Gastroesophageal sphincter (tissue), 4 donors: ENCODE measurements at regions not wholly inside any gene's neighbourhood (a gene's known extent, or its start where the extent isn't known, plus 50 kb on each side); places are given as distances from the start of the nearest gene placed in this dataset.

Source experiments
- ATAC-seq: fragments of 150-250 bp; one replicate; pipeline ENCODE4 v1.9.1; 2016; ENCODE audit warnings: mild to moderate bottlenecking, moderate library complexity
- H3K27ac ChIP-seq, 4 donors: fragments of 200-600 bp; sonication (generic) in 3 of 4; 1 replicate in 3 of 4; 2 replicates in 1 of 4; pipeline ENCODE4 v1.5.1; 2016 to 2019
- H3K27me3 ChIP-seq: fragments of 200-600 bp; sonication (generic); one replicate; pipeline ENCODE4 v1.5.1; 2019
- H3K36me3 ChIP-seq, 2 donors: fragments of 200-600 bp; sonication (generic); one replicate each; pipeline ENCODE4 v1.5.1; 2019; ENCODE audit warnings: control low read depth in 1 of 2
- H3K4me1 ChIP-seq, 3 donors: fragments of 200-600 bp; sonication (generic); 1 replicate in 2 of 3; 2 replicates in 1 of 3; pipeline ENCODE4 v1.5.1; 2016 to 2019; ENCODE audit warnings: control low read depth in 2 of 3
- H3K4me3 ChIP-seq, 2 donors: fragments of 200-600 bp; sonication (generic); one replicate each; pipeline ENCODE4 v1.5.1; 2019; ENCODE audit warnings: mild to moderate bottlenecking in 1 of 2, moderate library complexity in 1 of 2
- H3K9me3 ChIP-seq, 3 donors: fragments of 200-600 bp; sonication (generic); one replicate each; pipeline ENCODE4 v1.5.1; 2017 to 2019; ENCODE audit warnings: control low read depth in 2 of 3
- EP300 ChIP-seq: sonication (generic); formaldehyde crosslinking; IDR thresholded peaks from one replicate; pipeline ENCODE4 v1.6.1; 2017; ENCODE audit warnings: antibody characterized with exemption, mild to moderate bottlenecking
- POLR2A ChIP-seq, 2 donors: fragments of 450-650 bp; IDR thresholded peaks; one replicate each; pipeline ENCODE4 v1.6.1; 2017; ENCODE audit warnings: antibody characterized with exemption in 2 of 2, mild to moderate bottlenecking in 2 of 2, moderate library complexity in 1 of 2
- POLR2AphosphoS5 ChIP-seq: sonication (generic); formaldehyde crosslinking; IDR thresholded peaks from one replicate; pipeline ENCODE4 v1.6.1; 2017; ENCODE audit warnings: antibody characterized with exemption
- WGBS, 2 donors: methylation state at CpG; one replicate each; pipeline ENCODE4 v1.1.5; 2018; ENCODE audit warnings: low coverage in 1 of 2; 5-methylcytosine and 5-hydroxymethylcytosine counted together
- TF ChIP-seq, protein P1 (sequence below), 4 experiments: fragments of 200-600 bp in 2 of 4; fragments of 450-650 bp in 2 of 4; sonication (generic) in 1 of 4; IDR thresholded peaks; one replicate each; pipeline ENCODE4 v1.5.1; 2017 to 2019; ENCODE audit warnings: antibody characterized with exemption in 4 of 4, mild to moderate bottlenecking in 2 of 4, moderate library complexity in 2 of 4

DNA sequence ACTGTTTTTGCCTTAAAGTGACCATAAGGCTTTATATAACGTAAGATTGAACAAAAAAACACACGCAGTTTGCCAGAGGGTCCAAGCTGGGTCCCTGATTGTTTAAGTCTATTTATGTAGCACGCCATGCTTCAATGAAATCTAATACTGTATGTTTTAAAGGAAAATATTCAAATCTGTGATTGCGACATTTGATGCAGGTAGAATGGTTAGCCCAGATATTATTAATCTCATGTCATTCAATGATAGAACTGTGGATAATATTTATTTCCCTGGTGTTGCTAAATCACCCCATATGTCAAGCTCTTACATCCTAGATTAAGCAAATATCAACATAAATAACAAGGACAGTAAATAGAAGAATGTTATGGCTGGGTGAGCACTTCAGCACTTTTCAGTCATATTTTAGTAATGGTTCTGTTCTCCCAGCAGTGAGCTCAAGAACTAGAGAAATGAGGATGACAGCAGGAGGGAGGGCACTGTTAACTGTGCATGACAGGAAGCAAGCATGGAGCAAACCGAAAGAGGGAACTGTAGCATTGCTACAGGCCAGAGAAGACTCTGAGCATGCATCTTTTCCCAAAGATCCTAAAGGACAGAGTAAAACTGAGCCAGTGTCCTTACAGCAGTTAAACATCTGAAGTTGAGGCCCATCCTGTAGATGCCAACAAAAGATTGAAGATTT lies 465.7 kb upstream of the MGAT4C start:
- H3K4me3 ChIP-seq = no peak overlapping the region
- no peaks in the 10 kb centered on the region for H3K27me3 ChIP-seq
- TF ChIP-seq, protein P1, sequence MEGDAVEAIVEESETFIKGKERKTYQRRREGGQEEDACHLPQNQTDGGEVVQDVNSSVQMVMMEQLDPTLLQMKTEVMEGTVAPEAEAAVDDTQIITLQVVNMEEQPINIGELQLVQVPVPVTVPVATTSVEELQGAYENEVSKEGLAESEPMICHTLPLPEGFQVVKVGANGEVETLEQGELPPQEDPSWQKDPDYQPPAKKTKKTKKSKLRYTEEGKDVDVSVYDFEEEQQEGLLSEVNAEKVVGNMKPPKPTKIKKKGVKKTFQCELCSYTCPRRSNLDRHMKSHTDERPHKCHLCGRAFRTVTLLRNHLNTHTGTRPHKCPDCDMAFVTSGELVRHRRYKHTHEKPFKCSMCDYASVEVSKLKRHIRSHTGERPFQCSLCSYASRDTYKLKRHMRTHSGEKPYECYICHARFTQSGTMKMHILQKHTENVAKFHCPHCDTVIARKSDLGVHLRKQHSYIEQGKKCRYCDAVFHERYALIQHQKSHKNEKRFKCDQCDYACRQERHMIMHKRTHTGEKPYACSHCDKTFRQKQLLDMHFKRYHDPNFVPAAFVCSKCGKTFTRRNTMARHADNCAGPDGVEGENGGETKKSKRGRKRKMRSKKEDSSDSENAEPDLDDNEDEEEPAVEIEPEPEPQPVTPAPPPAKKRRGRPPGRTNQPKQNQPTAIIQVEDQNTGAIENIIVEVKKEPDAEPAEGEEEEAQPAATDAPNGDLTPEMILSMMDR (IDR thresholded peaks at IDR 0.05) = no peak
- TF ChIP-seq POLR2AphosphoS5 (no peak), EP300 (no peak)
- H3K36me3 ChIP-seq = no peaks in the 10 kb centered on the region
- no peak overlapping the region for H3K27ac ChIP-seq
- no peak for ATAC-seq
- H3K9me3 ChIP-seq = no peaks in the 10 kb centered on the region
- 88 to 92% methylated on average over 4 to 5 of the region's 5 CpGs for WGBS, 2 donors
- H3K4me1 ChIP-seq = peaks cover 0 to 2% (median 0%) of the 10 kb centered on the region in 3 donors

DNA sequence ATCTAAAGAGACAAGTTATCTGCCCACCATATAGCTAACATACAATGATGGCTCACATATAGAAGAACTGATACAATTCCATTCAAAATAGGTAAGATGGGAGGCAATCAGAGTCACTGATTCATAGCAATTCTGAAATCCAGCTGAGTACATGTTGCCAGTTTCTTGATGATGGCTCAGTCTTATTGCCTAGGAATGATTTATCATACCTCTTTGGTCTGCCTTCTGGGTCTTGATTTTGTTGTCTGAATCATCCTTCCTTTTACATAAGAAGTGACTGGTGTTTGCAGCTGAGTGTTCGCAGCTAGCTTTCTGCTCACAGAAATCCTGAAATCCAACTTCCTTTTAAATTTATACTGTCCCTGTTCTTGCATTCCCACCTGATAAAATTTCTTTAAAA lies 463.2 kb upstream of the MGAT4C start:
- H3K9me3 ChIP-seq = no peaks in the 10 kb centered on the region
- no peak for TF ChIP-seq POLR2AphosphoS5
- no peaks in the 10 kb centered on the region for H3K36me3 ChIP-seq
- ATAC-seq = no peak
- no peak overlapping the region for H3K4me3 ChIP-seq
- 91 to 100% methylated on average over 1 of the region's 1 CpG for WGBS, 2 donors
- no peaks in the 10 kb centered on the region for H3K27me3 ChIP-seq
- no peaks in the 10 kb centered on the region for H3K4me1 ChIP-seq
- no peak overlapping the region for H3K27ac ChIP-seq

DNA sequence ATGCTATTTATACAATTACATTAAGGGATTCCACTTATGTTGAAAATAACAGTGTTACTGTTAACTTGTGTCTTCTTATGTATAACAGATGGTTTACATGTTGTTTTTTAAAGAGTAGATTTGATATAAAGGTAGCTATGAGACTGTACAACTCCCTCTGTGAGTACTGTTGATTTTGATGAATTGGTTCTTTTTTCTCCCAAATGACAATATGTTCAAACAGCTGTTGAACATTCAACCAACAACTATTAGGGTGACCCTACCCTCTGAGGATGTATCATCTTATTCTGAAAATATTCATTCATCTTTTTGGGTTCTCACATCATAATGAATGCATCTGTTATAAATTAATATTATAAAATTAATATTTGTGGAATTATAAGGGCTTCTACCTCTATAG lies 456.9 kb upstream of the MGAT4C start:
- no peak for ATAC-seq
- H3K4me1 ChIP-seq = no peaks in the 10 kb centered on the region
- no peaks in the 10 kb centered on the region for H3K9me3 ChIP-seq
- no peak for TF ChIP-seq POLR2AphosphoS5
- no peak for TF ChIP-seq EP300
- TF ChIP-seq, protein P1 (IDR thresholded peaks at IDR 0.05) = no peak
- TF ChIP-seq POLR2A (IDR thresholded peaks at IDR 0.05) = no peak
- no peaks in the 10 kb centered on the region for H3K36me3 ChIP-seq
- no peak overlapping the region for H3K27ac ChIP-seq
- H3K4me3 ChIP-seq = no peak overlapping the region
- no peaks in the 10 kb centered on the region for H3K27me3 ChIP-seq

DNA sequence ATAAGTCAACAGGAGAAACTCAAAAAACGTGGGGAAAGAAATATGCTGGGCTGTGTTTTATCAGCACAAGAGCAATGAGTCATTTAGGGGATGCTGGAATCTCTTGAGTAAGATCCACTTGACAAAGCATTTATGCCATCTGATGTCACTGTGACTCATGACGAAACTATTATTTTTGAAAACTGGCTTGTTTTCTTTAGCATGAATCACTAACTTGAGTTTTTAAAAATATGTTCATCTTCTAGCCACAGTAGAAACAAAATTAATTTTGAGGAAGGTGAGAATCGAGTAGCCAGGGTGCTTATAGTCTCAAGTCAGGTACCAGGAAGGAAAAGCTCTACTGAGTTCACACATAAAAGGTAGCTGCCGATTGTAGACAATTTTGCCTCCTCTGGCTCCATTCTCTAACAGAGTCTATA lies 456.2 kb upstream of the MGAT4C start:
- 51 to 56% methylated on average over 4 of the region's 4 CpGs for WGBS, 2 donors
- TF ChIP-seq EP300 (no peak), POLR2A (IDR thresholded peaks at IDR 0.05) (no peak)
- TF ChIP-seq, protein P1 (IDR thresholded peaks at IDR 0.05) = no peak
- H3K36me3 ChIP-seq = no peaks in the 10 kb centered on the region
- no peaks in the 10 kb centered on the region for H3K9me3 ChIP-seq
- H3K27me3 ChIP-seq = no peaks in the 10 kb centered on the region
- H3K4me3 ChIP-seq = no peak overlapping the region
- ATAC-seq = peak; percentile 62
- no peaks in the 10 kb centered on the region for H3K4me1 ChIP-seq
- H3K27ac ChIP-seq = no peak overlapping the region

DNA sequence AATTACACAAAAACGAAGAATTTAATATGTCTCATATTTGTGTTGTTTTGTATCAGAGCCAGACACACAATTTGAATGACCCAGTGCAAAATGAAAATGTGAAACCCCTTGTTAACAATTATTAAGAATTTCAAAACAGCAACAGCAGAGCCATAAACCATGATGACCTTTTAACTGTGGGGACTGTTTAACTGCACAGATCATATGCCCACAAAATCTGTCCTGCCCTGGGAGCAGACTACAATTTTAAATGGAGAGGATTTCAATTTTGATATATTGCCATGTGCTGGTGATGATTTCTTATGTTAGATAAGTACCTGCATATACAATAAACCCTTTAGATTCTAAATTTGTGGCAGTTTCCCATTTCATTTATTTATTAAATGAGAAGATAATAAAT lies 455.5 kb upstream of the MGAT4C start:
- H3K27ac ChIP-seq = no peak overlapping the region
- no peaks in the 10 kb centered on the region for H3K4me1 ChIP-seq
- no peak for ATAC-seq
- no peak for TF ChIP-seq POLR2A (IDR thresholded peaks at IDR 0.05)
- TF ChIP-seq, protein P1 (IDR thresholded peaks at IDR 0.05) = no peak
- TF ChIP-seq EP300 = no peak
- TF ChIP-seq POLR2AphosphoS5 = no peak
- H3K36me3 ChIP-seq = no peaks in the 10 kb centered on the region
- no peaks in the 10 kb centered on the region for H3K27me3 ChIP-seq
- H3K4me3 ChIP-seq = no peak overlapping the region
- WGBS, 2 donors = 56 to 67% methylated on average over 1 of the region's 1 CpG
- H3K9me3 ChIP-seq = no peaks in the 10 kb centered on the region
